Fibroblast of lung (primary cell): ENCODE measurements at regions not wholly inside any gene's neighbourhood (a gene's known extent, or its start where the extent isn't known, plus 50 kb on each side); places are given as distances from the start of the nearest gene placed in this dataset.

ENCODE experiments used
- DNase-seq, 2 donors: peaks; one replicate each; pipeline versions ENCODE4 v3.0.0 to v3.0.0-alpha.2; 2010; ENCODE audit warnings: low read depth in 2 of 2
- H2AFZ ChIP-seq: 2 replicates; pipeline ENCODE4 v1.5.1; 2012; ENCODE audit warnings: low read length, control low read depth, inconsistent platforms
- H3K27ac ChIP-seq: 2 replicates; pipeline ENCODE4 v1.5.1; 2011; ENCODE audit warnings: low read length, control low read depth; ENCODE audit not compliant: insufficient read depth
- H3K27me3 ChIP-seq: 2 replicates; pipeline ENCODE4 v1.5.1; 2011; ENCODE audit warnings: mild to moderate bottlenecking, low read length; ENCODE audit not compliant: control insufficient read depth, insufficient read depth
- H3K36me3 ChIP-seq: 2 replicates; pipeline ENCODE4 v1.5.1; 2011; ENCODE audit warnings: low read length; ENCODE audit not compliant: control insufficient read depth, insufficient read depth
- H3K4me1 ChIP-seq: 2 replicates; pipeline ENCODE4 v1.5.1; 2011; ENCODE audit warnings: low read length; ENCODE audit not compliant: control insufficient read depth, insufficient read depth; ENCODE audit errors: extremely low read depth
- H3K4me2 ChIP-seq: 2 replicates; pipeline ENCODE4 v1.5.1; 2011; ENCODE audit warnings: low read length, control low read depth; ENCODE audit not compliant: insufficient read depth; ENCODE audit errors: extremely low read depth
- H3K4me3 ChIP-seq, 4 experiments: fragments of 200-600 bp in 1 of 4; sonication (generic) in 1 of 4; replicated peaks in 1 of 4; 2 replicates each; pipeline ENCODE4 v1.5.1; 2011 to 2016; ENCODE audit warnings: low read length in 4 of 4, low read depth in 3 of 4, mild to moderate bottlenecking in 3 of 4, control low read depth in 2 of 4, inconsistent platforms in 1 of 4, mixed read lengths in 1 of 4; ENCODE audit not compliant: insufficient read depth in 1 of 4; ENCODE audit errors: control extremely low read depth in 1 of 4
- H3K79me2 ChIP-seq: 2 replicates; pipeline ENCODE4 v1.5.1; 2012; ENCODE audit warnings: mild to moderate bottlenecking, low read length, inconsistent platforms; ENCODE audit not compliant: control insufficient read depth, insufficient read depth
- H3K9ac ChIP-seq: 2 replicates; pipeline ENCODE4 v1.5.1; 2011; ENCODE audit warnings: mild to moderate bottlenecking, low read length, control low read depth; ENCODE audit not compliant: insufficient read depth
- H3K9me3 ChIP-seq: 2 replicates; pipeline ENCODE4 v1.5.1; 2012; ENCODE audit warnings: low read depth, low read length; ENCODE audit not compliant: control insufficient read depth, insufficient read depth
- H4K20me1 ChIP-seq: 2 replicates; pipeline ENCODE4 v1.5.1; 2011; ENCODE audit warnings: low read length; ENCODE audit not compliant: control insufficient read depth, insufficient read depth; ENCODE audit errors: extremely low read depth
- CTCF ChIP-seq, 2 donors: IDR thresholded peaks in 1 of 2; conservative IDR thresholded peaks in 1 of 2; 1 replicate in 1 of 2; 2 replicates in 1 of 2; pipeline ENCODE4 v1.5.1; 2011 to 2012; ENCODE audit warnings: low read length in 2 of 2, control low read depth in 1 of 2, inconsistent platforms in 1 of 2, low read depth in 1 of 2, mild to moderate bottlenecking in 1 of 2
- EZH2 ChIP-seq: IDR thresholded peaks from 2 replicates; pipeline ENCODE4 v1.5.1; 2012; ENCODE audit warnings: low read length, control low read depth, mild to moderate bottlenecking; ENCODE audit errors: missing control alignments

- H3K9ac ChIP-seq, result no peak overlapping the region
- no peak for DNase-seq
- no peak overlapping the region for H3K27ac ChIP-seq
- H3K27me3 ChIP-seq, result no peaks in the 10 kb centered on the region
- no peaks in the 10 kb centered on the region for H3K36me3 ChIP-seq
- no peak overlapping the region for H3K4me3 ChIP-seq
- no peak for TF ChIP-seq EZH2
- no peak for TF ChIP-seq CTCF (conservative IDR thresholded peaks at IDR 0.05 in 1 of 2, IDR thresholded peaks at IDR 0.05 in 1 of 2; ENCODE audit: low read depth in 1 of 2, low read length in 2 of 2)
- no peaks in the 10 kb centered on the region for H3K9me3 ChIP-seq
- no peak overlapping the region for H2AFZ ChIP-seq
- no peak overlapping the region for H3K4me2 ChIP-seq
- no peaks in the 10 kb centered on the region for H3K79me2 ChIP-seq
- no peaks in the 10 kb centered on the region for H4K20me1 ChIP-seq
- H3K4me1 ChIP-seq, result no peaks in the 10 kb centered on the region
These were observed 359.6 kb upstream of the ID4 start for GRCh38 chr6:19477563-19477962.

GRCh38 chr6:19478273-19478672 lies 358.9 kb upstream of the ID4 start:
- Histone ChIP-seq H3K4me3 (no peak overlapping the region), H3K9ac (no peak overlapping the region), H4K20me1 (no peaks in the 10 kb centered on the region), H2AFZ (no peak overlapping the region), H3K4me2 (no peak overlapping the region), H3K9me3 (no peaks in the 10 kb centered on the region), H3K27ac (no peak overlapping the region), H3K4me1 (no peaks in the 10 kb centered on the region), H3K27me3 (no peaks in the 10 kb centered on the region), H3K79me2 (no peaks in the 10 kb centered on the region), H3K36me3 (no peaks in the 10 kb centered on the region)
- DNase-seq, result no peak
- TF ChIP-seq EZH2 (no peak), CTCF (conservative IDR thresholded peaks at IDR 0.05 in 1 of 2, IDR thresholded peaks at IDR 0.05 in 1 of 2; ENCODE audit: low read depth in 1 of 2, low read length in 2 of 2) (no peak)

- Histone ChIP-seq H3K9ac (no peak overlapping the region), H3K27me3 (no peaks in the 10 kb centered on the region), H2AFZ (no peak overlapping the region), H3K4me2 (no peak overlapping the region), H3K79me2 (no peaks in the 10 kb centered on the region), H3K27ac (no peak overlapping the region), H3K4me3 (no peak overlapping the region), H3K36me3 (no peaks in the 10 kb centered on the region), H3K9me3 (no peaks in the 10 kb centered on the region), H3K4me1 (no peaks in the 10 kb centered on the region), H4K20me1 (no peaks in the 10 kb centered on the region)
- no peak for TF ChIP-seq EZH2
- TF ChIP-seq CTCF (conservative IDR thresholded peaks at IDR 0.05 in 1 of 2, IDR thresholded peaks at IDR 0.05 in 1 of 2; ENCODE audit: low read depth in 1 of 2, low read length in 2 of 2), result no peak
- DNase-seq, result peak in 1 of 2 donors; percentile 78
These were observed 358.2 kb upstream of the ID4 start for GRCh38 chr6:19478992-19479391.
